Astrocyte of the hippocampus (primary cell): ENCODE measurements at regions not wholly inside any gene's neighbourhood (a gene's known extent, or its start where the extent isn't known, plus 50 kb on each side); places are given as distances from the start of the nearest gene placed in this dataset.
A peak's percentile ranks its signal among the peaks of the same experiment; 100 is the strongest.
"Not testable (repeated sequence)": the region's sequence is repeated elsewhere in the genome, so short reads cannot be mapped to it uniquely, and the experiment has no call there.

Experiments
- DNase-seq: peaks from one replicate; pipeline ENCODE4 v3.0.0; 2011; ENCODE audit warnings: low read depth, low spot score

DNA sequence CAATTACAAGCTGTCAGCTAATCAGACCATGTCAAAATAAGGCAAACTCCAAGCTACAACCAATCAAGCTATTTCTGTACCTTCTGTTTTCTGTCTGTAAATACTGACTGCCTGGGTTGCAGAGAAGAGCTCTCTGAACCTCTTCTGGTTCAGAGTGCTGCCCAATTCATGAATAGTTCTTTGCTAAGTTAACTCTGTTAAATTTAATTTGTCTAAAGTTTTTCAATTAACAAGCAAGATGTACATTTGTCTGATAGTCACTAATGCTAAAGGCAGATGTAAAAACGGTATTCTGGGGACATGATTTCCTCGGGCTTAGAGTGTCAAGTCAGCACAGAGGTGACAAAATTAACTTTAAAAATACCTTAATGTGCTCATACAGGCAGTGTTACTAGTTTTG lies 408.3 kb upstream of the CLINT1 start:
- DNase-seq: no peak

- no peak for DNase-seq
Measured at GRCh38 chr5:158265931-158266700, 407.2 kb upstream of the CLINT1 start.

DNA sequence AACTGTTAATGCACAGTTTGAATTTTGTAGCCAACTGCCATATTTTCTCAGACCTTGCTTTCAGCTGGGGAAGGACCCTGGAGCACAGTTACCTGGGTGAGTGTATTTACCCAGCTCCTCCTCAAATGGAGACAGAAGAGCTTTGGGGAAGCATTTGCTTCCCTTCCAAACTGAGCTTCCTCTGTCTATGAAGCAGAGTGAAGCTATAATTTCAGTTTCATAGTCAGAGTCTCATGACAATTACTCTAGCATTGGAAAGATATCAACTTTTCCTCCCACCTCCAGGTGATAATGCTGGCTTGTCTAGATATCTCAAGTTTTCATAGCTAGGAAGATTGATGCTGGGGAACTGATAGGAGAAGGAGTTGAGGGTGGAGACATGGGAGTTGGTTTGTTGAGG lies 406.4 kb upstream of the CLINT1 start:
- DNase-seq: no peak

DNA sequence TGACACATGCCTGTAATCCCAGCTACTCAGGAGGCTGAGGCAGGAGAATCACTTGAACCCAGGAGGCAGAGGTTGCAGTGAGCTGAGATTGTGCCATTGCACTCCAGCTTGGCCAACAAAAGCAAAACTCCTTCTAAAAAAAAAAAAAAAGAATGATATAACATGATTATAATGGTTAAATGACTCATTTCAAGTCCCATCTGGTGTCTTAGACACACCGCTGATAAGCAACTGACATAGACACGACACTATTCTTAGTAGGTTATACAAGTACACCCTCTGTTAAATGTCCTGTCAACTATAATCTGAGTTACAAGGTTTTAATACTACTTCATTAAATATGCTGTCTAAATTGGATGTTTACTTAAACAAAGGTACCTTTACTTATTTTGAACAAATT lies 405.3 kb upstream of the CLINT1 start:
- no peak for DNase-seq

DNA sequence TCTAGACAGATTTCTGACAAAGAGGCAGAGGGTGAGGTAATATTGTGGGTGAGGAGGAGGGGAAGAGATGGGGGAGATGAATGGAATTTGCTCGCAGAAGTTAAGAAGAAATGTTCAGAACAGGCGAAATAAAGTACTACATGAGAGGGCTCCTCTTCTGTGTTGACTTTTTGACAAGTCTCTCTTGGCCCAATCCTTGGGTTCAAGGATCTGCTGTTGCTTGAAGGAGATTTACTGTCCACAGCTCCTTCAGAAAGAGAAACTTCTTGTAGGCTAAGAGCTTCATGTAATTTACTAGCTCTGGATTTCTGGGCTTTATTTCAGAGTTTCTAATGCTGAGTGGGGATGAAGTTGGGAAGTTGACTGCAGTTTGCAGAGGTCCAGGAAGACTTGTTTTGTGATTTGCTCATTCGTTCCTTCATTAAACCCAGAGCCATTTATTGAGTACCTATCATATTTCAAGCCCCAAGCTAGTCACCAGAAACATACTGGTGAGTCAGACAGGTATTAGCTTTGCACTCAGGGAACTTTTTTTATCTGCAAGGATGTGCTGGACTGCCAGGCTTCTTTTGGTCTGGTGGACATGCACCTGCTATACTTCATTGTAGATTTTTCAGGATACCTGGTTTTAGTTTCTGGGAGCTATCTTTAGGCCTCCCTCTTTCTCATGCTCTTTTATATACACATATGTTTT lies 402.9 kb upstream of the CLINT1 start:
- DNase-seq: no peak

DNA sequence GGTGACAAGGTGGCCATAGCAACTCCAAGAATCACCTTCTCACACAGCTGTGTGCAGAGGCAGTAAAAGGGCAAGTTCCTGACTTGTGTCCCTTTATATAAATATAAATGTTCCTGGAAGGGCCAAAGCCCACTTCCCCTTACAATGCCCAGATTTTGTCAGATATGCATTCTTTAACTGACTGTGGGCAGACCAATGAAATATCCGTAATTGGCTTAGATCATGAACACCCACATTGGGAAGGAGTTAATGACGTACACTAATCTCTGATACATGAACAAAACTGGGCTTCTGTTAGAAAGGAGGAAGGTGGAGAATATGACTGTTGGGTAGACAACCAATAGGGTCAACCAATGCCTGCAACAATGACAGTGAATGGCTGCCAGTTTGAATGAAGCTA lies 397.2 kb upstream of the CLINT1 start:
- no peak for DNase-seq

DNA sequence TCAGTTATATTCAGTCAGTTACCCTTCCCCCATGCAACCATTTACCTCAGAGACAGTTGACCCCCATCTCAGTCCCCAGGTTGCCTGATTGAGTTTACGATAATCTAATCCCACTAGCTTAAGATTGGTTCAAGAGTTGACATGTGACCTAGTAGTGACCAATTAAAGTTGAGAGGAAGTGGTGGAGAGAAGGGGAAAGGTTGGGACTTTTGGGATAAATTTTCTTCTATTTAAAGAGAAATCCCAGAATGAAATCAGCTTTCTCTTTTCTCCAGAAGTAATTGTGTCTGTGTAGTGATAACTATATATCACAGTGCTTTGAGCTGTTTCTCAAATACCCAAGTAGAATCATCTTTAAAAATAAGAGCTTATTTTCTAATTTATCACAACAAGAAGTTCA lies 396.7 kb upstream of the CLINT1 start:
- no peak for DNase-seq

- no peak for DNase-seq
Measured at GRCh38 chr5:158246661-158247060, 387.7 kb upstream of the CLINT1 start.

DNA sequence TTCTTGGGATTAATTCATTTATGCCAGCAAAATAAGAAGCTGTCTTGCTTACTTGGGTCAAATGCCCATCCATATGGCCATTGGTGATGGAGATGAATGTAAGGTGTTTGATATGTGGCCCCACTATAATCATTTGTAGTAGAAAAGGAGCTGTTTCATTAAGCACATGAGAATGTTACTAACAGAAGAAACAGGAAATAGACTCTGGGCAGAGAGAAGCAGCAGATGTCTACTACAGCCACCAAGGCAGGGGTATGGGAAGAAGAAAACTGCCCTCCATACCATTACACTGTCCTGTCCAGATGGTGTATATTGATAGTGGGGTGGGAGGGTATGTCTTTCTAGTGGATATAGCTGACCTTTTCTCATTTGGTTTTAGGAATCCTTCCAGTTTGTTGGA lies 386.6 kb upstream of the CLINT1 start:
- DNase-seq: no peak

DNA sequence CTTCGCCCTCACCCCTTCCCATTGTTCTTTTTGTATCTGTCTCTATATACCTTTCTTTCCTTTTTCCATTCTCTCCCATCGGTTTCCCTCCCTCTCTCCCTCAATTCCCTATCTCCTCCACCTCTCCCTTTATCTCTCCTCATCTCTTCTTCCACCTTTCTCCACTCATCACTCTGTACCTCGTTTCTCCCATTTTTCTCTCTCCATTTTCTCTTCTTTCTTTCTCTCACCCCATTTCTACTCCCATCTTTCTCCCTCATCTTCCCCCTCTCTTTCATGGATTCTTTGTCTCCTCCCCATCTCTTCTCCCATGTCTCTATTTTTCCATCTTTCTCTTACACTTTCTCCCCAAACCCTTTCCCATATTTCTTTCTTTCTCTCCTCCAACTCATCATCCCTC lies 385.9 kb upstream of the CLINT1 start:
- no peak for DNase-seq

- peak; percentile 44 for DNase-seq
Measured at GRCh38 chr5:158236511-158237335, 377.8 kb upstream of the CLINT1 start.

DNA sequence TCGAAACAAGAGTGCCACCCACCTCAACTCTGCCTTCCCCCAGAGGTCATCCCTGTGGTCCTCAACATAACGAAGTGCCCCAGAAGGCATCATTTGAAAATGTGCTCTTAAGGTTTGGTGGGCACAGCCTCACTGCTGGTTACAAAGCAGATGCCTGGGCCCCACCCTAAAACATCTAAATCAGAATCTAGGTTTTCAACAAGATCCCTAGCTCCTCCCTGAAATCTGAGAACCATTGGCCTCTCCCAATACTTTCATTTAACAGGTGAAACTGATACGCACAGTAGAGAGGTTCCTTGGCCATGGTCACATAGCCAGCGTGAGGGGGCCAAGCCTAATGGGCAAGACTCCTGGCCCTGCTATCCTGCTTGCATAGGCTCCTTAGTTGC lies 376.2 kb upstream of the CLINT1 start:
- no peak for DNase-seq

- peak; percentile 2 for DNase-seq
Measured at GRCh38 chr5:158234323-158235158, 375.6 kb upstream of the CLINT1 start.

DNA sequence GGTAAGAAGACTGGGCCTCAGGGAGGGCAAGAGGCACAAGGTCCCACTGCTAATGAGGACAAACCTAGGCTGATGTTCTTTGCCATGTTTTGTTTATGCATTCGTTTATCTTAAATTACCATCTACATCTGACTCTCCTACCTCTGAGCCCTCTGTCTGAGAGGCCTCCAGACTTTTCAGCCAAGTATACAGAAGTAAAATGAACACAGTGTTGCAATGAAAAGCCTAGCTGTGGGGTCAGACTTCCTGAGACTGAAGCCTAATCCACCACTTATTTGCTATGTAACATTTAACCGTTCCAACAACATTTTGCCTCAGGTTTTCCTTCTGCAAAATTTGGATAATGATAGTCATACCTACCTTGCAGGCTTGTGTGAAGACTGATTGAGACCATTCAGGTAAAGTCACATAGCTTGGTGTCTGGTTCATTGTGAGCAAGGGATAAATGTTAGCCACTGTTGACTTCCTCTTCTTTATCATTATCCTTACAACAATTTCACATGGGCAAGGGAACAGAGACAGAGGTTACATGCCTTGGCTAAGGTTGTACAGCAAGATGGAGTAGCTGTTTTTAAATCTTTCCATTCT lies 374.9 kb upstream of the CLINT1 start:
- DNase-seq: no peak

- DNase-seq: not testable (repeated sequence)
Measured at GRCh38 chr5:158227314-158227713, 368.4 kb upstream of the CLINT1 start.

DNA sequence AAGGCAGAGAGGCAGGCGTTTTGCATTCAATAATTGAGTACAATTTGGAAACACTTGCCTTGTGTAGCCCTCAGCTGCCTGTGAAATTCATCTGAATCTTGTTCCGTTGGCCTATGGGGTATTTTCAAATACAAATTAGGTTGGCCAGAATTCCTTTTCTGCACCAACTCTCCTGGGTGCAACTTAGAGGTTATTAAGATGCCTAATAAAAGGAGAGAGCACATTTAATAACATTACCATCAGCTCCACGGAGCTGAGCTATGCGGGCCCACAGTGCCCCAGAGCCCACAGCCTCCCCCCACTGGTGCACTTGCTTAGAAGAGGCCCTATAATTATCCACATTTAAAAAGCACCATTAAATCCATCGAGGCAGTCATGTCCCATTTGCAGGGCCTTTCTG lies 367.6 kb upstream of the CLINT1 start:
- DNase-seq: no peak

DNA sequence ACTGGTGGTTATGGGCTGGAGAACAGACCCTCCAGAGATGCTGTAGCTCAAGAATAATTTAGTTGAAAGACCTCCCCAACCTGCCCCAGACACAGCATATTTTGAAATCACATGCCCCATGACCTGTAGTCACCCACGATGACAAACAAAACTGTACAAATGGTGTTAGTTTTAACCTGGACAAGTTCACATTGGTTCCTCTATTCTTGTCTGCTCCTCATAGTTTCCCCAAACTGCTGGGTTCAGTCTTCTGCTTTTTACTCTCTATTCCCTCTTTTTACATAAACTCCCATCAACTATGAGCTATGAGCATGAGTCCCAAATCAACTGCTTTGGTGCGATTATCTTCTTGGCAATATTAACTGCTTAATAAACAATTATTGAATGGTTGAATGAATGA lies 365.3 kb upstream of the CLINT1 start:
- DNase-seq: no peak

GRCh38 chr5:158223054-158223600 lies 364.2 kb upstream of the CLINT1 start:
- DNase-seq: no peak

GRCh38 chr5:158212917-158213316 lies 354.0 kb upstream of the CLINT1 start:
- DNase-seq: no peak

GRCh38 chr5:158212237-158212636 lies 353.3 kb upstream of the CLINT1 start:
- DNase-seq: no peak
